Limb (tissue), 2 donors: ENCODE measurements at regions not wholly inside any gene's neighbourhood (a gene's known extent, or its start where the extent isn't known, plus 50 kb on each side); places are given as distances from the start of the nearest gene placed in this dataset.
A peak's percentile ranks its signal among the peaks of the same experiment; 100 is the strongest.
"Not testable (repeated sequence)": the region's sequence is repeated elsewhere in the genome, so short reads cannot be mapped to it uniquely, and the experiment has no call there.

Experiments used
- DNase-seq, 2 donors: peaks; one replicate each; pipeline ENCODE4 v3.0.0-alpha.2; 2016; ENCODE audit errors: extremely low spot score in 2 of 2

GRCh38 chr9:1536522-1537170 is 478.5 kb upstream of the SMARCA2 start:
- no peak for DNase-seq

- no peak for DNase-seq
Observed at GRCh38 chr9:1538301-1538700, 476.8 kb upstream of the SMARCA2 start.

GRCh38 chr9:1539216-1539615 is 475.9 kb upstream of the SMARCA2 start:
- DNase-seq, result no peak

- DNase-seq, result no peak
Observed at GRCh38 chr9:1550636-1551035, 464.5 kb upstream of the SMARCA2 start.

- DNase-seq, result no peak
Observed at GRCh38 chr9:1554081-1555035, 460.8 kb upstream of the SMARCA2 start.

GRCh38 chr9:1558666-1559065 is 456.5 kb upstream of the SMARCA2 start:
- DNase-seq, result not testable (repeated sequence)

GRCh38 chr9:1575939-1576338 is 439.2 kb upstream of the SMARCA2 start:
- DNase-seq, result no peak

- no peak for DNase-seq
Observed at GRCh38 chr9:1580215-1580614, 434.9 kb upstream of the SMARCA2 start.

- DNase-seq, result no peak
Observed at GRCh38 chr9:1581926-1582325, 433.2 kb upstream of the SMARCA2 start.

GRCh38 chr9:1591310-1591709 is 423.8 kb upstream of the SMARCA2 start:
- no peak for DNase-seq

GRCh38 chr9:1598270-1598669 is 416.9 kb upstream of the SMARCA2 start:
- DNase-seq, result no peak

GRCh38 chr9:1599961-1600360 is 415.2 kb upstream of the SMARCA2 start:
- DNase-seq, result no peak

- DNase-seq, result peak in 1 of 2 donors; percentile 71
Observed at GRCh38 chr9:1604942-1605560, 410.1 kb upstream of the SMARCA2 start.

- no peak for DNase-seq
Observed at GRCh38 chr9:1606253-1606652, 408.9 kb upstream of the SMARCA2 start.

GRCh38 chr9:1612886-1613285 is 402.3 kb upstream of the SMARCA2 start:
- no peak for DNase-seq

- no peak for DNase-seq
Observed at GRCh38 chr9:1617419-1617818, 397.7 kb upstream of the SMARCA2 start.

GRCh38 chr9:1619915-1620710 is 395.0 kb upstream of the SMARCA2 start:
- peak in 1 of 2 donors; percentile 82 for DNase-seq

- DNase-seq, result no peak
Observed at GRCh38 chr9:1637401-1637800, 377.7 kb upstream of the SMARCA2 start.

- DNase-seq, result no peak
Observed at GRCh38 chr9:1639166-1639565, 376.0 kb upstream of the SMARCA2 start.

- no peak for DNase-seq
Observed at GRCh38 chr9:1647776-1648175, 367.4 kb upstream of the SMARCA2 start.

GRCh38 chr9:1653282-1653681 is 361.9 kb upstream of the SMARCA2 start:
- no peak for DNase-seq
